Renal pelvis (tissue), 1 donor: ENCODE measurements at regions not wholly inside any gene's neighbourhood (a gene's known extent, or its start where the extent isn't known, plus 50 kb on each side); places are given as distances from the start of the nearest gene placed in this dataset.

Experiments
- DNase-seq: peaks from one replicate; pipeline ENCODE4 v3.0.0-alpha.2; 2013

DNA sequence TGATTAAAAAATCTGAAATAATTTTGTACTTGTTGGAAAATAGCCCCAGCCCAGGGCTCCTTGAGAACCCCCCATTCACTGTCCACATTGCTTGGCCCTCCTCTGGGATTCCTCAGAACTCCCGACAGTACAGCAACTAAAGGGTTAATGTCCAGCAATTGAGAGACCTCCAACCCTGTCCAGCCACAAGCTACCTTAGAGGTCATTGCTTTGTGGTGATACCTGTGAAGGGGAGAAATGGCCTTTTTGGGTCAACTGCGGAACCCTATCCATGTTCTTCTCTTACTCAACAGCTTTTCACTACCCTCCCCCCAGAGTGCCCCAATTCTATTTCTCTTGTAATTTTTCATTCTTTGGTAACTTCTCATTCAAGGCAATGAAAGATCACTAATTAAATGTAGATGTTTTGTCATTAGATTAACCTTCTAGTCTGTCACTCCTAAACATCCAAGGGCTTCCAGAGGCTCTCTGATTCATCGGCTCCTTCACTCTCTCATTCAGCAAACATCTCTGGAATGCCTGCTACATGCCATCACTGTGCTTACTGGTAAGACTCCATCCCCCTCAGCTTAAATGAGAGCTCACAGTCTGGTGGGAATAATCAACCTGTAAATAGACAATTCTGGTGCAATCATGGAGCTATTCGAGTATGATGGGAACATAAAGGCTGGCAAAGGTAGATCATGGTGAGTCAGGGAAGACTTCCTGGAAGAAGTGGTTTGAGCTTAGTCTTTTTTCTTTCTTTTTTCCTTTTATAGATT is 241.4 kb upstream of the PGRMC2 start:
- DNase-seq, result no peak

GRCh38 chr4:128527946-128528576 is 240.4 kb upstream of the PGRMC2 start:
- no peak for DNase-seq

DNA sequence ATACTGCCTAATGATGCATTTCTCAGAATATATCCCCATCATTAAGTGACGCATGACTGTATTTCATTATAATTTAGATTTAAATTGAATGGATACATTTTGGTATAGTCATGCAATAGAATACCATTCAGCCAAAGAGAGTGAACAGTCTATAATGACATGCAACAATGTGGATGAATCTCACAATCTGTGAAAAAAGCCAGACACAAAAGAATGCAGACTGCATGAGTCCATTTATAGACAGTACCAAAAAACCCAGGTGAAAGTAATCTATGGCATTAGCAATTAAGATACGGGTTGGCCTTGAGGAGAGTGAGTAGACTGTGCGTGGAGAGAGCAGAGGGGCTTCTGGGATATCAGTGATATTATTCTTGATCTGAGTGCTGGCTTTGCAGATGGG is 239.7 kb upstream of the PGRMC2 start:
- no peak for DNase-seq

GRCh38 chr4:128525992-128526630 is 238.5 kb upstream of the PGRMC2 start:
- no peak for DNase-seq

DNA sequence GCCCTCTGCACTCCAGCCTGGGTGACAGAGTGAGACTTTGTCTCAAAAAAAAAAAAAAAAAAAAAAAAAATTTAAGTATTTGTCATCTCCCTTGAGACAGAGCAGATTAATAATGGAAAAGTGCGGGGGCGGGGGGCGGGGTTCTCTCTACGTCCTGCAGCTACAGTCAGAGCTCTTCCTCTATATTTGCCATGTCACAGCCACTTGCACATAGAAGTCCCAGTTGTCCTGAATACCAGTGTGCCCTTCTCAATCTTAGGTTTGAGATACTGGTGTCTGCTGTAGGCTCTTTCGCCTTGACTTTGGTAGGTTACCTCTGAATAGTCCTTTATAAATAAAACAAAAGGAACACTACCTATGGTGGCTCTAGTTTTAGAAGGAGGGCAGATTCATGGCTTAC is 237.8 kb upstream of the PGRMC2 start:
- no peak for DNase-seq

DNA sequence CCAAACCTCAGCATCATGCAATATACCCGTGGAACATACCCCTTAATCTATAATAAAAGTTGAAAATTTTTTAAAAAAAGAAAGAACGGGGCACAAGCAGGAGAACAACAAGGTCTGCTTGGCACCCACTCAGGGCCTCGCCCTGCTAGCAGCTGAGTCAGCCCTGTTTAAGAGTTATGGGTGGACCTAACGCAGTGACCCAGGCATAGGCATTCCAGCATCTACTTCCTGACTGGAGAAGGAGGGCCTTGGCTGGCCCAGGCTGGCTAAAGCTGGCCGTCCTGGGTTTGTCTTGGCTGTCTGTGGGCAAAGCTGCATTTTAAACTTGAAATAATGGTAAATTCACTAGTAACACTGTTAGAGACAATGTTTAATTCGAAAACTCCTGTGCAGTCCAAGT is 236.7 kb upstream of the PGRMC2 start:
- no peak for DNase-seq

- no peak for DNase-seq
Observed at GRCh38 chr4:128521648-128522111, 234.1 kb upstream of the PGRMC2 start.

DNA sequence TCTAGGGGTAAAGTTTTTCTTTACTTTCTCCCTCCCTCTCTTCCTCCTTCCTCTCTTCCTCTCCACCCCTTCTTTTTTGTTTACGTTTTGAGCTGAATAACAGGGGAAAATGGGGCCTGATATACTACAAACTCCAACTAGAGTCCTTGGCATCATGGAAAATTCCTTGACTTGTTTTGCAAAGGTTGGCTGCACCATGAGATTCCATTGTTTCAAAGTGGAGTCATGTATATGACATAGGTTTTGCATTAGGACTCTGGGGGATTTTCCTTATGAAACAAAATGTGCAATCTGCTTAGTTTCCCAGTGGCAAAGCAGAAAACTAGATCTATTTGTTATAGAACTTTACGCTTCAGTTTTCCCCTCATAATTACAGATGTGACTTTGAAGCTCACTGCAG is 233.5 kb upstream of the PGRMC2 start:
- DNase-seq, result no peak

DNA sequence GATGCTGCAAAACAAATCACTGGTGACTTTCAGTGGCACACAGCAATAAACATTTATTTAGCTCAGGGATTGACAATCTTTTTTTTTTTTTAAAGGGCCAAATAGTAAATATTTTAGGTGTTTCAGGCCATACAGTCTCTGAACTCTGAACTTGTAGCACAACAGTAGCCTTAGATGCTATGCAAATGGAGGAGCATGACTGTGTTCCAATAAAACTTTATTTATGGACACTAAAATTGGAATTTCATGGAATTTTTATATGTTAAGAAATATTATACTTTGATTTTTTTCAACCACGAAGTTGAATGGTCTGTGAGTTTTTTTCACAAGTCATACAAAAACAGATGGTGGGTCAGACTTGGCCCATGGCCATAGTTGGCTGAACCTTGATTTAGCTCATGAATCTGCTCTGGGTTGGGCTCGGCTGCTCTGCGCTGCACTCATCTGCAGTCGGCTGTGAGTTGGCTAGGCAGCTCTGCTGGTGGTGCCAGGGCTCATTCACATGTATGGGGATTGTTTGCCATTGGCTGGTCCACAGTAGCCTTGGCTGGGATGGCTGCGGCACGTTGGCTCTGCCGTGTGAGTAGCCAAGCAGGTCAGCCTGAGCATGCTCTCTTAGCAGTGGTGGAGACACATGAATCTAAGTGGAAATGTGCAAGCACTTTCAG is 231.7 kb upstream of the PGRMC2 start:
- no peak for DNase-seq

DNA sequence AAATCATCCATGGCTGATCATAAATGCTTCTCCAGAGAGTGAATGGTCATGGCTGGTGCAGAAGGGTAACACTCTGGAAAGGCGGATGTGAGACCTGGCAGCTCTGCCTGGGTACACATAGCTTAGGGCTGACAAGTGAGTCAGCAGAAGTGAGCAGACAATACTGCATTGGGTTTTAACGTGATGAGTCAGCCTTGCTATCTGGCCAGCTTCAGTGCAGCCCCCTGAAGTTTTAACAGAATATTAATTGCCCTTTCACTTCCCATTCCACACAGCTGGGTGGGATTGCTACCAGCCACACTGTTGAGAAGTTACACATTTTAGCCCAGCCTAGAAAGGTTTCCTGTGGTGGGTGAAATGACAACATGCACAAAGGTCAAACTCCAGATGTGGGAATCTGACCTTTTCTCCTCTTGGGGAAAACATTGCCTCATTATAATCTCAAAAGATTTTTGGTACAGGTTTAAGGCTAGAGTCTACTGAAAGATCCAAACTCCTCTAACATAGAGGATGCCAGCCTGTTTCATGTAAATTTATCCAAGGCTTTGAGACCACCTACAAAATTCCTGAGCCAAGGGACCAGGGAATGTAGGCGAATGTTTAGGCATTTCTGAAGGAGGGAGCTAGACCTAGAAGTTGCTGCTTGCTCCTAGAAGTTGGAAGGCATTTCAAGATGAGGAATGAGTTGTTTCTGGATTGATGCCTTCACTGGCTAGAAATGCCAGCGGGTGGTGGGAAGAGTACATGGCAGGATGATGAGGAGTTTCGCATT is 230.3 kb upstream of the PGRMC2 start:
- no peak for DNase-seq

GRCh38 chr4:128517096-128517738 is 229.6 kb upstream of the PGRMC2 start:
- DNase-seq, result no peak

DNA sequence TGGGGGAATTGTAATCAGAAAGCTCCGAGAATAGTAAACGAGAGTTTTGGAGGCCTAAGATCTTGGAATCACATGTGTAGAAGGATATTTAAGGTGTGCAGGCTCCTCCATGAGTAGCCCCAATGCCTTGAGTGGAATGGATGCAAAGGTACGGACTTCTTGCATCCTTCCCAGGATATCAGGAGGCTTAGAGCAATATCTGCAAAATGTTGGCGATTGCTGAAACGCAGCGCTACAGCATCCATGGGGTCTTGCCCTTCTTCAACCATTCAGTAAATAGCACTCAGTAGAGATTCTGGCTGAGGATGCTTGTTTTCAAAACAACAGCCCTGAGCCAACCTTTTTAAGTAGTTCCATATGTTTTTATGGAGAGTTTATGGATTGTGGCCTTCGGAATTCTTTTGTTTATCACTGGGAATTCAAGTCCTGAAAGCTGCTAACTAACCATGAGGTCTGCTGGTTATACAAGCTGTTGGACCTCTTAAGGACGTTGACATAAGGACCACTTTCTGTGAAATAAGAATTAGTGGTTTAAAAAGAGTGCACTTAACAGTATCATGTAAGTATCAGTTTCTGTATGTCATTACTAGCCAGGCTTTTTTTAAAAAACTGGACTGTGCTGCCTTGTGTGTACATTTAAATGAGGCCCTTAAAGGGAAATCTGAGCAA is 228.8 kb upstream of the PGRMC2 start:
- DNase-seq, result peak; percentile 39

DNA sequence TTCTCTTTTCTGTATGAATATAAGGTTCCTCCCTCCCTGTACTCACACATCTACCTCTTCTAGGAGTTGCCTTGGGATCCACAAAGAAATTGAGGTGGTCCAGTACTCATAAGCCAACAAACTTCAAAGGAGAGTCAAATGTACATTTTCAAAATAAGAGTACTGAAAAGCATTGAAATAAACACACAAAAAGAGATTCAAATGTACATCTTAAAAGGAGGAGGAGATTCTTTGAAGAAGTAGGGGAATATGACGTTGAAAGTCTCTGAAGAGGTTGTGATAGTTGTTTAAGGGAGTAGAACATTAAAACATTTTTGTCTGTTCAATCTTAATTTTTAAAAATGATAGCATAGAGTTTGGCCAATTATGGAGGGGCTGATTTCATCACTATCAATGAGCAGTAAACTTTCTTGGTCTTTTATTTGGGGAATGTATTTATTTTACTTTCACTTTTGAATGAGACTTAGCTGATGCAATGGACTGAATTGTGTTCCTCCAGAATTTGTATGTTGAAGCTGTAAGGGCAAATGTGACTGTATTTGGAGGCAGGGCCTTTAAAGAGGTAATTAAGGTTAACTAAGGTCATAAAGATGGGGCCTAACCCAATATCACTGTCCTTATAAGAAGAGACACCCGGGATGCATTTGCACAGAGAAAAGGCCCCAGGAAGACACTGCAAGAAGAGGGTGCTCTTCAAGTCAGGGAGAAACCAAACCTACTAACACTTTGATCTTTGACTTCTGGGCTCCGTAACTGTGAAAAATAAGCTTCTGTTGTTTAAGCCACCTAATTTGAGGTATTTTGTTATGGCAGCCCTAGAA is 226.3 kb upstream of the PGRMC2 start:
- DNase-seq, result no peak

GRCh38 chr4:128512767-128513322 is 225.2 kb upstream of the PGRMC2 start:
- DNase-seq, result no peak

DNA sequence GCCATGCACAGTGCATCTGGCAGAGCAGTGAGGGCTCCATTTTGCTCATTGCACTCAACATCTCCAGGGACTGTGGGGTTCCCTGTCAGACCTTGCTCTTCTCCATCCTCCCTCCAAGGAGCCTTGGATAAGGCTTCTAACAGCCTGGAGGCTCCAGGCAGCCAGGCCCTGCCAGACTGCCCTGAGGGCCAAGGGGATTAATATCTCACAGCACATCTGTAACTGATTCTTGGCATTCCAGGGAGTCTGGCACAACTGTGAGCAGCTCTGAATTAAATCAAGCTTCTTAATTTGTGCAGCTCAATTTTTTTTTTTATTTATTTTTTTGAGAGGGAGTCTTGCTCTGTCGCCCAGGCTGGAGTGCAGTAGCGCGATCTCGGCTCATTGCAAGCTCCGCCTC is 224.5 kb upstream of the PGRMC2 start:
- no peak for DNase-seq

DNA sequence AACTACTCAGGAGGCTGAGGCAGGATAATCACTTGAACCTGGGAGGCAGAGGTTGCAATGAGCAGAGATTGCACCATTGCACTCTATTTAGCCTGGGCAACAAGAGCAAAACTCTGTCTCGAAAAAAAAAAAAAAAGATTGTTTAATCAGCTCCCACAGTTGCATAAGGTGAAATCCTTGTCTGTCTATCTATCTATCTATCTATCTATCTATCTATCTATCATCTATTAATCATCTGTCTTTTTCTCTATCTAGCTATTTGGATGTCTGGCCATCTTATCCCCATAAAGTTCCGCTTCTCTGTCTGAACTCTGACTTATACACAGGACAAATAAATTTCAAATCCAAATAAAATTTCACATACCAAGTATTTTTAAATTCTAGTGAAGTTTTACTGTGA is 223.2 kb upstream of the PGRMC2 start:
- no peak for DNase-seq

DNA sequence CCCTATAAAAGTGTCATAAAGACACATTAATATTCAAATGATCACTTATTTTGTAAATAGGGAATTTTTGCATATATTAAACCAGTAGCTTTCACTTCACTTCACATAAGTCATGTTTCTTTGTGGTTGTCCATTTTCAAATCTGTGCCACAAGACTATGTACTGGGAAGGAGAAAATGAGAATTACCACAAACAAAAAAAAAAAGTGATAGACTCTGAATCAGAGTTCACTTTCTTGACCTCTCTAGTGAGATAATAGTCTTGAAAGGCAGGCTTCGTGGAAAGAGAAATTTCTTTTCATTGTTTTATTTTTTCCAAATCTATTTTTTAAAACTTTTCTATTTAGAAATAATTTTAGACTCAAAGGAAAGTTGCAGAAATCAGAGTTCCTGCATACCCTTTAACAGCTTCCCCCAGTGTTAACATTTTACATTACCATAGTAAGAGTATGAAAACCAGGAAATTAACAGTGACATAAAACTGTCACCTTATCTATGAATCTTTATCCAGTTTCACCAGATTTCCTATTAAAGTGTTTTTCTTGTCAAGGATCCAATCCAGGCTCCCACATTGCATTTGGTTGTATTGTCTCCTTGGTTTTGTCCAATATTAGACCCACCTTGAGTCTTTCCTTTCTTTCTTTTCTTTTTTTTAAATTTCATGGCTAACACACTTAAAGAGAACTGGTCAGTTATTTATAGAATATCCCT is 215.4 kb upstream of the PGRMC2 start:
- no peak for DNase-seq

GRCh38 chr4:128501239-128501638 is 213.6 kb upstream of the PGRMC2 start:
- DNase-seq, result no peak
